Pancreas (tissue), 10 donors: ENCODE measurements at regions not wholly inside any gene's neighbourhood (a gene's known extent, or its start where the extent isn't known, plus 50 kb on each side); places are given as distances from the start of the nearest gene placed in this dataset.

Experiments used
- ATAC-seq, 4 donors: fragments of 200-7000 bp; cut with Tn5 transposase; one replicate each; pipeline versions ENCODE4 v1.8.0 to v1.9.1; 2020; ENCODE audit warnings: mild to moderate bottlenecking in 4 of 4, moderate library complexity in 4 of 4
- DNase-seq, 6 donors: peaks; one replicate each; pipeline ENCODE4 v3.0.0-alpha.2; 2020
- FAIRE-seq: peaks from 2 replicates; lab custom pipeline; 2012; peaks lifted over from hg19 to GRCh38; lab: Jason Lieb, UNC
- H3K27ac ChIP-seq, 4 donors: fragments of 200-600 bp; sonication (generic); 1 replicate in 3 of 4; 2 replicates in 1 of 4; pipeline versions ENCODE4 v1.5.0 to v1.8.0; 2020
- H3K27me3 ChIP-seq, 4 donors: fragments of 200-600 bp; one replicate each; pipeline ENCODE4 v1.8.0; 2021
- H3K36me3 ChIP-seq, 3 donors: fragments of 200-600 bp; sonication (generic) in 1 of 3; one replicate each; pipeline versions ENCODE4 v1.5.0 to v1.8.0; 2020 to 2021
- H3K4me1 ChIP-seq, 3 donors: fragments of 200-600 bp; one replicate each; pipeline ENCODE4 v1.8.0; 2021
- H3K4me3 ChIP-seq, 4 donors: fragments of 200-600 bp; sonication (generic) in 2 of 4; one replicate each; pipeline versions ENCODE4 v1.5.0 to v1.8.0; 2020 to 2021
- H3K9me3 ChIP-seq, 4 donors: fragments of 200-600 bp; one replicate each; pipeline ENCODE4 v1.8.0; 2021
- WGBS, 2 donors: extraction: QIAGEN DNeasy Blood & Tissue Kit; methylation state at CpG; one replicate each; pipeline ENCODE4 v1.1.7; 2013; 5-methylcytosine and 5-hydroxymethylcytosine counted together
- intact Hi-C, 3 donors: fragments of 100-400 bp; cut with DNase I; formaldehyde crosslinking; loops; one replicate each; pipeline versions ENCODE4 v1.11.1 to v1.14.2; 2022
- TF ChIP-seq, protein P1 (sequence below), 4 donors: fragments of 200-600 bp; sonication (generic) in 3 of 4; IDR thresholded peaks; one replicate each; pipeline versions ENCODE4 v1.5.0 to v1.8.0; 2021; ENCODE audit warnings: antibody characterized with exemption in 4 of 4
- donor health status: healthy with polysubstance abuse.
- donor health status: DM: no; HTN: no; CAD: no; lungs with moderate emphysema.
- donor health status: DM: no; HTN: no; CAD: no.
- donor health status: control.
- donor health status: control.
- donor health status: Bipolar disorder and iron deficiency.
- donor health status: DM: yes; HTN: yes; CAD: no.
- donor health status: DM: no; HTN: no; CAD: no.
- donor health status: DM: no; HTN: no; CAD: no.
- donor health status: DM: yes; HTN: yes; CAD: no.

- peak in 1 of 4 donors; percentile 31 for ATAC-seq
- FAIRE-seq = no peak
- 31 to 36% methylated on average over 3 of the region's 3 CpGs for WGBS, 2 donors
These were observed 82.6 kb downstream of the GCNT4 start for GRCh38 chr5:74969726-74970125.

DNA sequence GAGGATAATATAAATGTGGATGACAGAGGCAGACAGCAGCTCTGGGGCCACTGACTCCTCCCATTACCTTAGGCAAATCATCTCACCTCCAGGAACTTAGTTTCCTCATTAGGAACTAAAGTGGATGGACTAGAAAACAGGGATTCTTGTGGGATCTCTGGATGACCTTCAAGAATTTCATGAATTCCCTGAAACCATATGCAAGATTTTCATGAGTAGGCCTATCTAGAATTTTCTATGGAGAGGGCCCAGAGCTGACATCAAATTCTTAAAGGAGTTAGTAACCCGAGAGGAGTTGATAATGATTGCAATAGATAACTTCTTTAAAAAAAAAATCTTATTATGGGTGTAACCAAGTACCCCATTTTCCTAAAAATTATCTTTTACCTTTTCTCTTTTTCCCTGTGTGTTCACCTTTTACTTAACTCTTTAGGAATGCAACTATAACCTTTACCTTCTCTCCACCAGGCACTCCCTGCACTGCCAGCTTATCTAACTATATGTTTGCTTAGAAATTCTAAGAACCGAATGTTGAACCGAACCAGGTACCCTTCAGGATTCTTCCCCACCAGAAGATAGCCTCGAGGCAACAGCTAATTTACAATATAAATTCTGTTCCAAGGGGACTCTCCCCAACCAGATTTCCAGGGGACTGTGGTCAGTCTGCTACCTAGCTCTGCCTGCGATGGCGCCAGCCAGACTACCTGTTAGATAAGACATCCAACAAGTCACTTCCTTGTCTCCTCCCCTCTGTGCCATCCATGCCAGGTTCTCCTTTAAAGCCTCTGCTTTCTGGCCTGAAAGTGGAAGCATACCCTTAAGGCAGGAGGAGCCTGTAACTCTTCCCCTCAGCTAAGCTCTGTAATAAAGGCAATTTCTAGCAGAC lies 86.0 kb downstream of the GCNT4 start:
- no peak for DNase-seq
- 45 to 48% methylated on average over 6 of the region's 6 CpGs for WGBS, 2 donors
- H3K27me3 ChIP-seq = no peaks in the 10 kb centered on the region
- no peaks in the 10 kb centered on the region for H3K9me3 ChIP-seq
- ATAC-seq = peak; percentile 45 to 76 (median 62)
- no peaks in the 10 kb centered on the region for H3K36me3 ChIP-seq
- no peak overlapping the region for H3K4me3 ChIP-seq
- H3K27ac ChIP-seq = no peak overlapping the region
- TF ChIP-seq, protein P1, sequence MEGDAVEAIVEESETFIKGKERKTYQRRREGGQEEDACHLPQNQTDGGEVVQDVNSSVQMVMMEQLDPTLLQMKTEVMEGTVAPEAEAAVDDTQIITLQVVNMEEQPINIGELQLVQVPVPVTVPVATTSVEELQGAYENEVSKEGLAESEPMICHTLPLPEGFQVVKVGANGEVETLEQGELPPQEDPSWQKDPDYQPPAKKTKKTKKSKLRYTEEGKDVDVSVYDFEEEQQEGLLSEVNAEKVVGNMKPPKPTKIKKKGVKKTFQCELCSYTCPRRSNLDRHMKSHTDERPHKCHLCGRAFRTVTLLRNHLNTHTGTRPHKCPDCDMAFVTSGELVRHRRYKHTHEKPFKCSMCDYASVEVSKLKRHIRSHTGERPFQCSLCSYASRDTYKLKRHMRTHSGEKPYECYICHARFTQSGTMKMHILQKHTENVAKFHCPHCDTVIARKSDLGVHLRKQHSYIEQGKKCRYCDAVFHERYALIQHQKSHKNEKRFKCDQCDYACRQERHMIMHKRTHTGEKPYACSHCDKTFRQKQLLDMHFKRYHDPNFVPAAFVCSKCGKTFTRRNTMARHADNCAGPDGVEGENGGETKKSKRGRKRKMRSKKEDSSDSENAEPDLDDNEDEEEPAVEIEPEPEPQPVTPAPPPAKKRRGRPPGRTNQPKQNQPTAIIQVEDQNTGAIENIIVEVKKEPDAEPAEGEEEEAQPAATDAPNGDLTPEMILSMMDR (IDR thresholded peaks at IDR 0.05) = no peak
- peaks cover 13 to 15% (median 14%) of the 10 kb centered on the region in 3 donors for H3K4me1 ChIP-seq
- intact Hi-C loops = no loop called here
- FAIRE-seq = no peak

More at GRCh38 chr5:74969726-74970125, 82.6 kb downstream of the GCNT4 start:
- DNase-seq = no peak
- peak overlapping the region in 2 of 4 donors; percentile 34 to 58 for H3K27ac ChIP-seq
- TF ChIP-seq, protein P1 (IDR thresholded peaks at IDR 0.05) = no peak
- no peak overlapping the region for H3K4me3 ChIP-seq
- no peaks in the 10 kb centered on the region for H3K27me3 ChIP-seq
- H3K4me1 ChIP-seq = peaks cover 14 to 15% (median 14%) of the 10 kb centered on the region in 3 donors
- no peaks in the 10 kb centered on the region for H3K36me3 ChIP-seq
- no peaks in the 10 kb centered on the region for H3K9me3 ChIP-seq
- intact Hi-C loops = no loop called here

GRCh38 chr5:74963407-74963806 lies 89.0 kb downstream of the GCNT4 start:
- Histone ChIP-seq H3K4me3 (no peak overlapping the region), H3K4me1 (peaks cover 0 to 2% (median 0%) of the 10 kb centered on the region in 3 donors), H3K9me3 (no peaks in the 10 kb centered on the region), H3K36me3 (no peaks in the 10 kb centered on the region), H3K27me3 (no peaks in the 10 kb centered on the region), H3K27ac (no peak overlapping the region)
- DNase-seq (no peak), ATAC-seq (no peak), FAIRE-seq (no peak)
- intact Hi-C loops = no loop called here
- WGBS, 2 donors = 57 to 62% methylated on average over 3 of the region's 3 CpGs
- TF ChIP-seq, protein P1 (IDR thresholded peaks at IDR 0.05) = no peak

GRCh38 chr5:74957906-74958305 lies 91.7 kb upstream of the FAM169A start:
- WGBS, 2 donors = 18 to 21% methylated on average over 3 of the region's 3 CpGs
- FAIRE-seq = no peak
- Histone ChIP-seq H3K27ac (peak overlapping the region; percentile 12 to 75 (median 42)), H3K36me3 (no peaks in the 10 kb centered on the region), H3K4me1 (peaks cover 17 to 33% (median 22%) of the 10 kb centered on the region in 3 donors), H3K27me3 (no peaks in the 10 kb centered on the region), H3K9me3 (no peaks in the 10 kb centered on the region), H3K4me3 (no peak overlapping the region)
- intact Hi-C loops = no loop called here
- TF ChIP-seq, protein P1 (IDR thresholded peaks at IDR 0.05) = no peak
- peak; percentile 23 to 64 (median 44) for ATAC-seq
- no peak for DNase-seq
